ENCODE measurements at regions not wholly inside any gene's neighbourhood (a gene's known extent, or its start where the extent isn't known, plus 50 kb on each side); places are given as distances from the start of the nearest gene placed in this dataset.
"Not testable (repeated sequence)": the region's sequence is repeated elsewhere in the genome, so short reads cannot be mapped to it uniquely, and the experiment has no call there.

- BruUV-seq (replicated peaks); H3K27ac ChIP-seq (ENCODE audit: low read depth, low read length); H3K9me2 ChIP-seq (ENCODE audit: insufficient read depth); intact Hi-C loops (cut with micrococcal nuclease); H3K27me3 ChIP-seq (ENCODE audit: insufficient read depth, low read length); POLR2A ChIA-PET; H3K9me3 ChIP-seq (ENCODE audit: control insufficient read depth in 1 of 2, insufficient read depth in 1 of 2, low read depth in 1 of 2, low read length in 2 of 2); H3K4me2 ChIP-seq (ENCODE audit: low read length); H2AFZ ChIP-seq (ENCODE audit: low read depth, low read length, poor library complexity, severe bottlenecking); H3K4me3 ChIP-seq (replicated peaks in 1 of 2; ENCODE audit: low read depth in 1 of 2, low read length in 2 of 2); CTCF ChIA-PET; RAD21 ChIA-PET (ENCODE audit: low non-redundant PET in 1 of 2, low total read pairs in 2 of 2, uncharacterized antibody in 2 of 2, unreplicated experiment in 2 of 2); H3K79me2 ChIP-seq (ENCODE audit: insufficient read depth, low read length); H3K9ac ChIP-seq (ENCODE audit: low read length); H3K36me3 ChIP-seq (ENCODE audit: control insufficient read depth in 1 of 2, insufficient read depth in 2 of 2, low read length in 2 of 2); DNase-seq (ENCODE audit: low read depth, low spot score); ATAC-seq; H4K20me1 ChIP-seq (ENCODE audit: insufficient read depth); H3K4me1 ChIP-seq (ENCODE audit: control insufficient read depth in 1 of 2, insufficient read depth in 2 of 2, low read length in 2 of 2): not testable (repeated sequence)
These were observed 334.8 kb downstream of the RPIA start for GRCh38 chr2:89026296-89026695.

- H3K4me1 ChIP-seq (ENCODE audit: control insufficient read depth in 1 of 2, insufficient read depth in 2 of 2, low read length in 2 of 2); H4K20me1 ChIP-seq (ENCODE audit: insufficient read depth); BruUV-seq (replicated peaks); H3K9me2 ChIP-seq (ENCODE audit: insufficient read depth); H3K36me3 ChIP-seq (ENCODE audit: control insufficient read depth in 1 of 2, insufficient read depth in 2 of 2, low read length in 2 of 2); H2AFZ ChIP-seq (ENCODE audit: low read depth, low read length, poor library complexity, severe bottlenecking); POLR2A ChIA-PET; H3K4me3 ChIP-seq (replicated peaks in 1 of 2; ENCODE audit: low read depth in 1 of 2, low read length in 2 of 2); DNase-seq (ENCODE audit: low read depth, low spot score); intact Hi-C loops (cut with micrococcal nuclease); H3K9ac ChIP-seq (ENCODE audit: low read length); RAD21 ChIA-PET (ENCODE audit: low non-redundant PET in 1 of 2, low total read pairs in 2 of 2, uncharacterized antibody in 2 of 2, unreplicated experiment in 2 of 2); H3K9me3 ChIP-seq (ENCODE audit: control insufficient read depth in 1 of 2, insufficient read depth in 1 of 2, low read depth in 1 of 2, low read length in 2 of 2); H3K79me2 ChIP-seq (ENCODE audit: insufficient read depth, low read length); CTCF ChIA-PET; ATAC-seq; H3K4me2 ChIP-seq (ENCODE audit: low read length); H3K27me3 ChIP-seq (ENCODE audit: insufficient read depth, low read length); H3K27ac ChIP-seq (ENCODE audit: low read depth, low read length): not testable (repeated sequence)
These were observed 335.6 kb downstream of the RPIA start for GRCh38 chr2:89027115-89027514.

- BruUV-seq (replicated peaks); H2AFZ ChIP-seq (ENCODE audit: low read depth, low read length, poor library complexity, severe bottlenecking); H3K27me3 ChIP-seq (ENCODE audit: insufficient read depth, low read length); H3K36me3 ChIP-seq (ENCODE audit: control insufficient read depth in 1 of 2, insufficient read depth in 2 of 2, low read length in 2 of 2); H3K9me2 ChIP-seq (ENCODE audit: insufficient read depth); H3K9ac ChIP-seq (ENCODE audit: low read length); H3K79me2 ChIP-seq (ENCODE audit: insufficient read depth, low read length); intact Hi-C loops (cut with micrococcal nuclease); H3K27ac ChIP-seq (ENCODE audit: low read depth, low read length); H3K4me3 ChIP-seq (replicated peaks in 1 of 2; ENCODE audit: low read depth in 1 of 2, low read length in 2 of 2); DNase-seq (ENCODE audit: low read depth, low spot score); H4K20me1 ChIP-seq (ENCODE audit: insufficient read depth); ATAC-seq; H3K9me3 ChIP-seq (ENCODE audit: control insufficient read depth in 1 of 2, insufficient read depth in 1 of 2, low read depth in 1 of 2, low read length in 2 of 2); CTCF ChIA-PET; H3K4me1 ChIP-seq (ENCODE audit: control insufficient read depth in 1 of 2, insufficient read depth in 2 of 2, low read length in 2 of 2); H3K4me2 ChIP-seq (ENCODE audit: low read length); RAD21 ChIA-PET (ENCODE audit: low non-redundant PET in 1 of 2, low total read pairs in 2 of 2, uncharacterized antibody in 2 of 2, unreplicated experiment in 2 of 2); POLR2A ChIA-PET: not testable (repeated sequence)
These were observed 336.1 kb downstream of the RPIA start for GRCh38 chr2:89027536-89027935.

DNA sequence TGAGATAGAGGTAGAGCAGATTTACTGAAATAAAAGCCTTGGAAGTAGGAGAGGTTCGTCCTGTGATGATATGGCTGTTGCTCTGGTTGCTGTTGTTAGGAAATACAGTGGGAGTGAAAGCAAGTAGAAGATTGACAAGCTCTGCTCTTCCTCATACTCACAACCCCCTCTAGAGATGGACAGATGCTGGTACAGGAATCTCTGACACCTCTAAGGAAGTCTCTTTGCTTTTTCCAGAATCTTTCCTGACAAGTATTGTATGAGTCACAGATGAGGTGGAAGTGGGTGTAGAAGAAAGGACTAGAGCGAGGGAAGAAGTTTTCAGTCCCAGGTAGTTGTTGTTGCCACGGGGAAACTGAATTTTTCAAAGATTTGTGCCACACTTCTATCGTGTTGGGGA lies 337.8 kb downstream of the RPIA start:
- H3K9me2 ChIP-seq (ENCODE audit: insufficient read depth); BruUV-seq (replicated peaks); H3K4me3 ChIP-seq (replicated peaks in 1 of 2; ENCODE audit: low read depth in 1 of 2, low read length in 2 of 2); RAD21 ChIA-PET (ENCODE audit: low non-redundant PET in 1 of 2, low total read pairs in 2 of 2, uncharacterized antibody in 2 of 2, unreplicated experiment in 2 of 2); H3K27me3 ChIP-seq (ENCODE audit: insufficient read depth, low read length); H4K20me1 ChIP-seq (ENCODE audit: insufficient read depth); H3K9me3 ChIP-seq (ENCODE audit: control insufficient read depth in 1 of 2, insufficient read depth in 1 of 2, low read depth in 1 of 2, low read length in 2 of 2); H3K79me2 ChIP-seq (ENCODE audit: insufficient read depth, low read length); POLR2A ChIA-PET; DNase-seq (ENCODE audit: low read depth, low spot score); H3K9ac ChIP-seq (ENCODE audit: low read length); CTCF ChIA-PET; H3K27ac ChIP-seq (ENCODE audit: low read depth, low read length); H3K36me3 ChIP-seq (ENCODE audit: control insufficient read depth in 1 of 2, insufficient read depth in 2 of 2, low read length in 2 of 2); H3K4me1 ChIP-seq (ENCODE audit: control insufficient read depth in 1 of 2, insufficient read depth in 2 of 2, low read length in 2 of 2); intact Hi-C loops (cut with micrococcal nuclease); H2AFZ ChIP-seq (ENCODE audit: low read depth, low read length, poor library complexity, severe bottlenecking); H3K4me2 ChIP-seq (ENCODE audit: low read length): not testable (repeated sequence)
- ATAC-seq = peak; percentile 50

Data from HCT116 (cell line).